Suppressor macrophage (primary cell): ENCODE measurements at regions not wholly inside any gene's neighbourhood (a gene's known extent, or its start where the extent isn't known, plus 50 kb on each side); places are given as distances from the start of the nearest gene placed in this dataset.

Source experiments
- DNase-seq, 4 experiments: peaks; one replicate each; pipeline ENCODE4 v3.0.0-alpha.2; 2020 to 2022

DNA sequence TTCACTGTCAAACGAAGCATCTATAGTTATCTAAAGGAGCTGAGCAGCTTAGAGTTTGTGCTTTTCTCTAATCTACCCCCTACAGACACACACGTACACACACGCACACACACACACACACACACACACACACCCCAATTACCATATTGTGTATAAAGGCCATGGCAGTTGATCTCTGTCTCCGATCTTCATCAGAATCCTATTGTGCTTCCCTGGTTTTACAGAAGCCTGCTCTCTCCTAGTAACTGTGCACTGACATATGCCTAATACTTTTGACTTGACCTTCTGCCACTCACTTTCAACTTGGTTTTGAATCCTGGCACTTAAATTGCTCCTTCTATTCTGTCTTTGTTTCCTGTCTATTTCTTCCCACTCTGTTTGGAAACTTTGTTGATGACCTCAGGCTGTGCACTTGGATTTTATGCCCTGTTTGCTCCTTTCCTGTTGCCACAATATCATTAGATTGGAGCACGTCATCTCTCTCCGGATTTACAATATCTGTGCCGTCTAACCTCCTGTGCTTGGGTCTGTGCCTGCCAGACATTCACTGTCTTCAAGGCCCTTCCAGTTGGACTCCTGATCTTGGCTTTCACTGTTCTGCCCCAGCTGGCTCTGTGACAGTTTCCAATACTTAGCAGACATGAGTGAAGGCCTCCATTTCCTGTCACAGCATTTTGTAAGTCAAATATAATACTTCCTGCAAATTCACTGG lies 928.1 kb downstream of the FAT4 start:
- no peak for DNase-seq

DNA sequence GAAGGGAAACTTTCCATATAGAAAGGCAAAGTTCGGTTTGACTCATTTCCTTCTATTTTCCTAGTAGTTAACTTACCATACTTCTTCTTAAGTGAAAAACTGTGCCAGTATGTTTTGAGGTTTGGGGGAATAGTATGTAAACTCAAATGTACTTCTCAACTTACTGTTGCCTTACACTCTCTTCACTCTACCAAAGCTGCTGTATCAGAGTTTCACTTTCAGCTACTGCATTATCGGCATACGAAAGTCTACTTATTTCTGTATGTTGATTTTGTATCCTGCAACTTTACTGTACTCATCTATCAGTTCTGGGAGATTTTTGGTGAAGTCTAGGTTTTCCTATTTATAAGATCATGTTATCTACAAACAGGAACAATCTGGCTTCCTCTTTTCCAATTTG lies 932.7 kb downstream of the FAT4 start:
- no peak for DNase-seq

DNA sequence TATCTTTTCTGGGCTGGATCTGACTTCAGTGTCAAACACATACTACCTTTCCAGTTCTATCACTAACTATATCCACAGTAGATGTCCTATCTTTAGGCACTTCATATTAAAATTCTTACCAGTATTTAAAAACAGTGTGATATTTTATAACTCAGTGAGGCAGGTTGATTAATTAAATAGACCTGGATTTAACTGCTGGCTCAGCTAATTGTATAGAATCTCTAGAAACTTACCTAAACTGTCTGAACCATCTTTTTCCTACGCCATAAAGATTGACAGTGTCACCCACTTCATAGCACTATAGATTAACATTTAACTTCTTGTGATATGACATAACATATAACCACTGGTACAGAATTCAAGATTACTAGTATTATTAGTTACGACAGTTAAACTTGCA lies 935.3 kb downstream of the FAT4 start:
- DNase-seq, result no peak

DNA sequence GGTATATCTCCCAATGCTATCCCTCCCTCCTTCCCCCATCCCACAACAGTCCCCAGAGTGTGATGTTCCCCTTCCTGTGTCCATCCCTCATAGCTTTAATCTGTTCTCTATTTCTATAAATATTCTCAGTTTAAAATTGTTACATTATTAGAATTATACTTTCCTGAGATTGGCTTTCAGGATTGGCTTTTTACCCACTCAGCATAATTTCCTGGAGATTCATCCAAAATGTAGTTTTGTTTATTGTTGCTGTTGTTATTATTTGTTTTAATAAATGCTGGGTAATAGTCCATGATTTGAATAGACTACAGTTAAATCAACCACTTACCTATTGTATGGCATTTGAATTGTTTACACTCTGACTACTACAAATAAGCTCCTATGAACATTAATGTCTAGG lies 936.4 kb downstream of the FAT4 start:
- no peak for DNase-seq

DNA sequence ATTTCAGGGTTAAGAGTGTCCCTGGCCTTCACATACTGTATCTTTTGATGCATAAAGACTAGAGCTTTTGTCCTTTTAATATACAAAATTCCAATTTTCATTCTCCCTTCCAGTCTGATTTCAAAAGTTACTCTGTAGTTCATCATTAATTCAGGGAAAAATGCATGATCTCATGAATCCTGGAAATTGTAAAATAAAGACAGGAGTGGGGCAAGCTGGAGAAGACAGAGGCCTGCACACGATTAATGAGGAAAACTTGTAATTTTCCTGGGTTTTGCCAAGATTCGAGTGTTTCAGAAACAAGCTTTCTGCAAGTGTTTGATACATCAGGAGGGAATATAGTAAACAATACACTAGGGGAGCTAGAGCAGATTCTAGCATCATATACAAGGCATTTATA lies 947.9 kb downstream of the FAT4 start:
- DNase-seq, result no peak

DNA sequence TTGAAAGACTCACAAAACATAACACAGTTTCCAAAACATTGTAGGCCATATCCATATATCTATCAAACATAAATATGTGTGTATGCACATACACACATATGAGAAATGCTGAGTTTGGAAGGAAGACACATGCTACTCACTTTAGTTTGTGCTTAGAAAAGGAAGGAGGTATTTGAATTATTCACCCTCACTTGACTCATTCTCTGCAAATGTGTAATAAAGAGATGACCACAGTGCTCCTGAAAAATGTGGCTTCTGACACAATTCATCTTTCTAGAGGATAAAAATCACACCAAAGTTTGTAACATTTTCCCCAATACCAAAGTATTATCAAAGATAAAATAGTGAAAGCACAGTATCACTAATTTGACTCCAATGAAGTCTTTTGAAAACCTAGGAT lies 950.1 kb downstream of the FAT4 start:
- DNase-seq, result no peak

DNA sequence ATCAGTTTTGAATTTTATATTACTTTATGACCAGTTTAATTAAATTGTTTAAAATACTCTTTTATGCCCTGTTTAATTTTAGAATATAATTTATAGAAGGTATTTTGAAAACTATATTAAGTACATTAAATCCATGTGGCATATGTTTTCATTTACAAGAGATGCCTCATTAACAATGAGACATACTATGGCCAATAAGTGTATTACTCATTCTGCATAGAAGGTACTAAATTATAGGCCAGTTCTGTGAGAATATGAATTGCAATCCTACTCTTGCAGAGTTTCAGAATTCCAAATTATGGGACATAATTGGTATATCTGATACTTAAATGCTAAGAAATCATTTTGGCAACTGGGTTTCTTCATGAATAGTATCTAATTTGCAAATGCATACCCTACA lies 951.1 kb downstream of the FAT4 start:
- DNase-seq, result no peak

DNA sequence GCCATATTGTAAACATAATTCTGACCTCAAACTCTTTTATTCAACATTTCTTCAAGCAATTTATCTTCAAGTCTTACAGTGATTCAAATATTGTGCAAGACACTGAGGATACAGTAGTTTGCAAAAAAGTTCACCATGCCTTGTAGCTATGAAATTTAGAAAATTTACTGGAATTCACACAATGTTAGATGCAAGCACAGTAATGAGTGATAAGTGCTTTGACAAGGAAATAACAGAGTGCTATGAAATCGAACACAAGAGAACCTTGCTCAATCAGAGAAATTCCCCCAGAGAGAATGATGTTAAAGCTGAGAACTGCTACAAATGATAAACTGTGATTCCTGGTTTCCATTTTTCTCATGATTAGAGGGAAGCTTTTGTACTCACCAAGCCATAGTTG lies 952.9 kb downstream of the FAT4 start:
- DNase-seq, result no peak

DNA sequence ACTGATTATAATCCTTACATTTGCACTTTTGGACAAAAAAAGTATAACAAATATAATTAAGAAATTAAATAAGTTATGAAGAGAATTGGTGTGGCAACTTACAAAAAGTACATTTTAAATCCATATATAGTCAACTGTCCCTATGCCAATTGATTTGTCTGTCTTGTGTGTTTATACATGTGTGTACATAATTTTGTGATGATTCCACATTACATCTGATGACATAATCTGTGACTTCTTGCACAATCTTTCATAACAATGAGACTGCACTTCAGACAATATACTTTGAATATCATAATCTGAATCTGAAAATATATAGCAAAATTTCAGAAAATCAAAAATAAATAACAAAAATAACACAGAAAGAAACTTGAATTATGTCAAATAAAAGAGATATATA lies 953.4 kb downstream of the FAT4 start:
- no peak for DNase-seq

DNA sequence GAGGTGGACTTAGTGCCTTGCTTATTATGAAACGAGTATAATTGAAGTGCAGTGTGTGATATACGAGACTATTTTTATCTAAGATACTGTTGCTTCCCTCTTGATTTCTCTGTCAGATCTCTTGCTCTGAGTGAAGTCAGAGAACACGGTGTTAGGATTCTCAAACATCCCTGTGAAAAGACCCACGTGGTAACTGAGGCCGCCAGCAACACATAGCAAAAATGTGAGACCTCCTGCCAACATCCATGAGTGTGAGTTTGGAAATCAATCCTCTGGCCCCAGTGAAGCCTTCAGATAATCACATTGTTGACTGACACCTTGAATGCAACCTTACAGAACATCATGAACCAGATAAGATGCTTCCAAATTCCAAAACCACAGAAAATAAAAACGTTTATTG lies 954.4 kb downstream of the FAT4 start:
- DNase-seq, result no peak

DNA sequence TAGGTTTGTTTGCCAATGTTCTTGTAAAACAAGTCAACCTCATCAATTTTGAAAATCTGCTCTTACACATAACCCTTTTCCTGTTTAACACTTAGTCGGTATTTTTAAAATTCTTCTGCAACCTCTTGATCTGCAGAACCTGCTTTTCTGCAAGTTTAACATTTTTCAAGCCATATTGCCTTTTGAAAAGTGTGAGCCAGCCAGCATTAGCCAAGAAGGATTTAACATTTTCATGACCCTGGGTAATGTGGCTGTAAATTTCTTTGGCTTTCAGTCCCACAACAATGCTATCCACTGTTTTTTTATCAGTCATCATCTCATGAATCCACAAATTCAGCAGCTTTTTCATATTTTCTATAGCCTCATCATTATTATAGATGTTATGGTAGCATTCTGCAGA lies 956.5 kb downstream of the FAT4 start:
- DNase-seq, result no peak

DNA sequence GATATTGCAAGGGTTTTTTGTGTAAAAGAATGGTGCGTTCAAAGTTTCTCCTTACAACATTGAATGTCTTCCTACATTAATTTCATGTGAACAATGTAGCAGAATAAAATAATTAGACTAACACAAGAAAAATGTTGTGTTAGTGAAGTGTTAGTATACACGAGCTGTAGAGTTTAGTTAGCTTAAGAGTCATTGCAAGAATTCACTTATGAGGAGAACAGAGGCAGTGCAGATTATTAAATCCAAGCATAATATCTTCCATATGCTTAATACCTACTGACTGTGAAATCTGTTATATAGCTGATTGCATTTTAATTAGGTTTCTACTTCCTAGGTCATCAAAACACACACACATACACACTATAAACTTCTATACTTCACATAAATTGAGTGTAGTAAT lies 959.0 kb downstream of the FAT4 start:
- DNase-seq, result no peak

DNA sequence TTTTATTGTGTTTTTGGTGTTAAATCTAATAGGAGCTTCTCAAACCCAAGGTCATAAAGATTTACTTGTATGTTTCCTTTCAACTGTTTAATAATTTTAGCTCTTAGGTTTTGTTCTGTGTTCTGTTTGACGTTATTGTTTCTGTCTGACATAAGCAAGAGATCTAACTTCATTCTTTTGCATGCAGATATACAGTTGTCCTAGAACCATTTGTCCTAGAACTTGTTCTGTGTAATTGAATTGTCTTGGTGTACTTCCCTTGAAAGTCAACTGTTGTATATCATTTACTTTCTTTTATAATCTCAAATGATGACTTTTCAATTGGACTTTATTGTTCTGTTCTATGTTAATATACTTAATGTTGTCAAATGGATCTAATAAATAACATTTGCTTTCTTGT lies 977.1 kb downstream of the FAT4 start:
- DNase-seq, result no peak

DNA sequence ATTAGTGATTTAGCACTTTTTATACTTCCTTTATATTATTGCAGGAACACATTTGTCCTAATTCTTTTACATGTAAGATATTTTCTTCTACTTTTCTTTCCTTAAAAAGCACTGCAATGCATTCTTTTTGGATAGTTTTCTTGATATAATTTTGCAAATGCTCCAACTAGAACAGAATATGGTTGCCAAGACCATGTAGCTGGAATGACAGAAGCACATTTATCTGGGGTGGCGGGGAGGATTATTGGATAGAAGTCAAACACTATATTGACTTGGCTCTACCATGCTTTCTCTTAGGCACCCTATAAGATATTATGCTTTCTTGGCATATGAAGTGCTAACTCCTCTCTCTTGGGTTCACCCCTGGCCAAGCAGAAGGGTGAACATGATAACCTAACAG lies 983.5 kb downstream of the FAT4 start:
- no peak for DNase-seq

DNA sequence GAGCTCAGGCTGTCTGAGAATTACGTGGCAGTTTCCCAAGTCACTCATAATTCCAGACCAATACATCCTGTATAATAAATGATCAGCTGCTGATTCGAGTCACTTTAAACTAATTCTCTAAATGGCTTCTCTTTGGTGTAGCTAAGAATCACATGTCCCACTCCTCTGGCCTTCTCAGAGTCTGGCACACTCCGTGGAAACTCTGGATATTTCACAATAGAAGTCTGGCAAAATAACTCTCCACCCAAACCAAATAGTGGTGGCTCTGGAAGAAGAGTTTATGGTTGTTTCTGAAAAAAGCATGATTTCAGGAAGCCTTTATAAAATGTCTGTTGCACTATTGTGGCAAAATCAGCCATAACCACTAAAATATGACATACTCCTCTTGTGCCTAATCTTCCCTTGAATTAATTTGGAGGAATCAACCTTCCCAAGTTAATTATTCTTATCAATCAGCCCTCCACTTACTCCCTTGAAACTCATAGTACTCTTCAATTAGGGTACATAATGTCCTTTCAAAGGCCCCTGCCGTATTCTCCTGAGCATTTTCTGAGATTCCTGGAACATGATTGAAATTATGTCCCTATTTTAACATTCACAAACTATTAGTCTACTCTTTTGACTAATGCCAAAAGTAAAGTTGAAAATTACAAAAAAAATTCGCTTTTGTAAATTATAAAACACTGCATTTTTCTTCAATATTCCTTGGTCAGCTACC lies 991.6 kb downstream of the FAT4 start:
- no peak for DNase-seq

DNA sequence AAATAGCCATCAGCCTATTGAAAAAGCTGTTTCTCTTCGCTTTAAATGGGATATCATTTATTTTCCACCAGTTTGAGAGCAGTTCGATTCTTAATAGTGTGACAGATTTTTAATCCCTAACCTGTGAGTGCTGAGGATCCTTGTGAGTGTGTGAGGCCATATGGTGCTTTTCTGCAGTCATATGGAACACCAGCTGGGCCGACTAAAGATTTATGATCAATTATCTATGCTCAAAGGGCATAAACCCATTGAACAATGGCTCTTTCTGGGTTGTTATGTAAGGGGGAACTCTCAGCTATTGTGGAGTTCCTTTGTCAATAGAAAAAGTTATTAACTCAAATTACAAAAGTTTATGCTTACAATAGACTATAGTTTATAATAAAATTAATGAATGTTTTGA lies 1003.6 kb downstream of the FAT4 start:
- no peak for DNase-seq

DNA sequence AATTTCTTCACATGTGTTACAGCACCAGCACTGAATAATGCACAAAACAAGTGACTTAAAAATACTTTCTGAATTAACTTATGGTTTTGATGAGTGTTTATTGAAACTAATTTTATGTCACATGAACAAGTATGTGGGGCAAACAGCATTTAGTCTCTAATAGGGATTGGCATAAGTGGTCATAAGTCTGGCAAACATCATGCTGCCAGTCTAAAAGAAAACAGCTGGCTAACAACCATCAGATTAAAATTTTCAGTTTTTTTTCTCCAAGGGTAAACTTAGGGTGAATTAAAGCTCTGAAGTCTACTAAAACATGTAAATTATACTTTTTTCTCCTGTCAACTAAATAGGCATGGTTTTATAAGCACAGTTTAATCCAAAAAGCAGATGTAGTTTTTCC lies 1014.2 kb downstream of the FAT4 start:
- DNase-seq, result no peak

DNA sequence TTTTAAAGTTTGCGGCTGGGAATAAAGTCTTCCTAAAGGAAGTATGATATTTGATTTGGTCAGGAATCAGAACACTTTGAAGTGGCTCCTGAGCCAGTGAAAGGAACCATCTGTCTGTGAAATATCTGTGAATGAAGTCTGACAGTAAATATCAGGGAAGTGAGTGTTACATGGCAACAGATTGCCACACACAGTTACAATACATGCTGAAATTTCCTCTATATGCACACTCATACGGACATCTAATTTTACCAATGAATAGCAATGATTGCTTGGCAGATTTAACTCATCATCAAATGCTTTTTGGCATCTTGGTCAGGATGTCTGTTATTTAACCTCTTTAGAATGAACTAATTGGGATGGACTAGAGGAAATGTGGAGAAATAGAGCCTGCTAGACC lies 1023.8 kb downstream of the FAT4 start:
- DNase-seq, result no peak

DNA sequence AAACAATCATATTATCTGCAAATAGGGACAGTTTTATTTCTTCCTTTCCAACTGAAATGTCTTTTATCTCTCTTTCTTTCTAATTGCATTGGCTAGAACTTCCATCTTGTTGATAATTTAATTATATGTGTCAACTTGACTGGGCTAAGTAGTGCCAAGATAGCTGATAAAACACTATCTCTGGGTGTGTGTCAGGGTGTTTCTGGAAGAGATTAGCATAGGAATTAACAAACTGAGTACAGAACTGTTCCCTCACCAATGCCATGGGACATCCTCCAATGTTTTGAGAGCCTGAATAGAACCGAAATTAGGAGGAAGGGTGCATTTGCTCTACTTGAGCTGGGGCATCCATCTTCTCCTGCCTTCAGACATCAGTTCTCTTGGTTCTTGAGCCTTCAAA lies 1027.2 kb downstream of the FAT4 start:
- no peak for DNase-seq

DNA sequence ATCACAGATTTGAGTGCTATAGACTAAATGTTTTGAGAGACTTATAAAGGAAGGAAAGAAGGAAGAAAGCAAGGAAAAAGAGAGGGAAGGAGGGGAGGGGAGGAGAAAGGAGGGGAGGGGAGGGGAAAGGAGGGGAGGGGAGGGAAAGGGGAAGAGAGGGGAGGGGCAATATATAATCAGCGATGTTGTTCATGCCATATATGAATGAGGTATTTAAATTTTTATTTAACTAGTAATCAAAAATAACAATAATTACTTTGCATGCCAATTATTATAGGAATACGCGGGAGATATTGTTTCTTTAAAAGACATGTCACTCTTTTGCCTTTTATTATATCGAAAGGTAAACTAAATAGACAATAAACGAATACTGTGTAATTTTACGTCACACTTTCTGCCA lies 1029.7 kb downstream of the FAT4 start:
- no peak for DNase-seq

DNA sequence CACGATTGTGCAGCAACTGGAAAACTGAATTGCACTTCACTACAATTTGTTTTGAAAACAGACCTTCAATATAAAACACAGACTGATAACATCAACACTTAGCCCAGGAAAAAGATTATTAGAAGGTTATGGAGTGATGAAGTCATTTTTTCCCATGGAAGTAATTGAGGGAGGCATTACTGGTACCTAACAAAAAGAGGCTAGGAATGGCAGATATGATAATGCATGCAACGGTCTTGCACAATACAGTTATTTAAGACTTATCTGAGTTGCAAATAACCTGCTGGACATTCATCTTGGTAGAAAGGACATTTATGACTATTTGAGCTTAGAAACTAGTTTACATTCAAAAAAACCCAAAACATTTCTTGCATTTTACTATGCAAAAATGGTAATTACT lies 1031.9 kb downstream of the FAT4 start:
- DNase-seq, result no peak

DNA sequence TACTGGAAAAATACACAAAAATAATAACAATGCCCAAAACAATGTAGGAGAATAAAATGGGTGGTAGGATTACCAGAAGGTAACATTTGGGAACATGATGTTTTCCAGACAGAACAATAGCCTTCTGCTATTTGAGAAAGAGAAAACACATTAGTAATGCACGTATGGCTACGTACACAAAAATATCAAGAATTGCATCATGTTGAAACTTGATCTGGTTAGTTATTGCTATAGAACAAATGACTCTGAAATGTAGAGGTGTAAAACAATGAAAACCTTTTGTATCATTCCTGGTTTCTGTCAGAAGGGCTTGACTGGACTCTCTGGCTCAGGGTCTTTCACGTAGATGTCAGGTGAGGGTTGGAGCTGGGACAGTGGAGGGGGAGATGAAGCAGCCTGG lies 1040.0 kb downstream of the FAT4 start:
- no peak for DNase-seq

DNA sequence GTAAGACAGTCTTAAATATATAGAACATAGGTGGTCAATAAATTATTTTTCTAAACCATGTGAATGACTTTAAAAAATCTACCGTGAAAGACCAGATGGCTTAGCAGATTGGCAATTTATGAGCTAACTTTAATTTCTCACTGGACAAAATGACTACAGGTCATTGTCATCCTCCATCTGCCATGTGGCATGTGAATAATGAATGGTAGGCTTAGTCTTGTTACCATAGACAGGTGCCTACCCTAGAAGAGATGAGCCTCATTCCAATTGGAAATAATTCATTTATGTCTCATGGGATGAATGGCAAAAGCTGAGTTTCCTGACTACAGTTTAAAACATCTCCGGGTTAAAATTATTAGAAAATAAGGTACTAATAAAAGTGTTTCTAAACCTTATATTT lies 1043.3 kb downstream of the FAT4 start:
- no peak for DNase-seq

DNA sequence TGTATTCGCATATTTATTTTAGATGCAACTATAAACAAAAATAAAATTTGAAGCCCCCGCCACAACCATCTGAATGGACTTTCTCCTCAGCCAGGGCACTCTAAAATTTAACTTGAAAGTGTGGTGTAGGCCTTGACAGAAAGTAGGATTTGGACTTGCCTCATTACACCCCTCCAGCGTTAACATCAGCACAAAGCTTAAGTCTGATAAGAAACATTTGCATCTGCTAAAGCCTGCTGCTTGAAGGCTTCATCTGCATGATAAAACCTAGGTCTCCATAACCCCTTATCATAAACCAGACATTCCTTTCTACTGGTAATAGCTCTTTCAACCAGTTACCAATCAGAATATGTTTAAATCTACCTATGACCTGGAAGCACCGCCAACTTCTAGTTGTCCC lies 1046.5 kb downstream of the FAT4 start:
- DNase-seq, result no peak
